OCI-LY7 (cell line): ENCODE measurements at regions not wholly inside any gene's neighbourhood (a gene's known extent, or its start where the extent isn't known, plus 50 kb on each side); places are given as distances from the start of the nearest gene placed in this dataset.

Experiments used
- BruUV-seq: library from RNA; stranded (reverse); fragments of 400-500 nt; replicated peaks from 2 replicates; lab custom pipeline; 2021; lab: Mats Ljungman, UMichigan
- CTCF ChIA-PET: fragments of 300-600 bp; sonication (Branson Sonifier 250); formaldehyde crosslinking; loops from one replicate; lab custom pipeline; 2022; ENCODE audit warnings: antibody characterized with exemption; ENCODE audit not compliant: unreplicated experiment; lab: Charles Lee
- POLR2A ChIA-PET: fragments of 300-600 bp; sonication (Branson Sonifier 250); formaldehyde crosslinking; loops from one replicate; lab custom pipeline; 2022; ENCODE audit warnings: antibody characterized with exemption; lab: Charles Lee
- DNase-seq: peaks from one replicate; pipeline ENCODE4 v3.0.0-alpha.2; 2015; ENCODE audit warnings: low spot score
- H2AFZ ChIP-seq: fragments of 200-600 bp; sonication (generic), shearing (Covaris generic); 2 replicates; pipeline ENCODE4 v1.6.1; 2014; ENCODE audit warnings: mild to moderate bottlenecking, antibody characterized with exemption, low read length, moderate library complexity
- H3K27ac ChIP-seq: fragments of 200-600 bp; sonication (generic); 2 replicates; pipeline ENCODE4 v1.5.1; 2014; ENCODE audit warnings: mixed run types, low read depth, mild to moderate bottlenecking, moderate library complexity, low read length, inconsistent platforms; ENCODE audit not compliant: poor library complexity, severe bottlenecking
- H3K36me3 ChIP-seq: fragments of 200-600 bp; sonication (generic); 2 replicates; pipeline ENCODE4 v1.6.1; 2014; ENCODE audit warnings: mild to moderate bottlenecking, antibody characterized with exemption, low read length, moderate library complexity, mixed read lengths; ENCODE audit not compliant: insufficient read depth
- H3K4me1 ChIP-seq: fragments of 200-600 bp; sonication (generic); 2 replicates; pipeline ENCODE4 v1.5.1; 2014; ENCODE audit warnings: mild to moderate bottlenecking, low read length; ENCODE audit not compliant: insufficient read depth, poor library complexity, severe bottlenecking
- H3K4me2 ChIP-seq: fragments of 200-600 bp; sonication (generic); 2 replicates; pipeline ENCODE4 v1.6.1; 2014; ENCODE audit warnings: mild to moderate bottlenecking, low read length
- H3K4me3 ChIP-seq: fragments of 200-600 bp; sonication (generic); 2 replicates; pipeline ENCODE4 v1.5.1; 2014; ENCODE audit warnings: mild to moderate bottlenecking, low read depth, low read length; ENCODE audit not compliant: poor library complexity, severe bottlenecking
- H3K79me2 ChIP-seq: fragments of 200-600 bp; sonication (generic); 2 replicates; pipeline ENCODE4 v1.6.1; 2016; ENCODE audit warnings: low read depth, mild to moderate bottlenecking, low read length, moderate library complexity, mixed read lengths; ENCODE audit not compliant: insufficient read depth
- H3K9me2 ChIP-seq: fragments of 200-600 bp; sonication (generic); 2 replicates; pipeline ENCODE4 v1.6.1; 2016; ENCODE audit warnings: mild to moderate bottlenecking, low read length, mixed read lengths; ENCODE audit not compliant: insufficient read depth
- H3K9me3 ChIP-seq: fragments of 200-600 bp; sonication (generic); 2 replicates; pipeline ENCODE4 v1.6.1; 2014; ENCODE audit warnings: mild to moderate bottlenecking, mixed run types, low read length, mixed read lengths
- H4K20me1 ChIP-seq: fragments of 200-600 bp; sonication (generic); 2 replicates; pipeline ENCODE4 v1.6.1; 2014; ENCODE audit warnings: mild to moderate bottlenecking, antibody characterized with exemption, low read length, moderate library complexity, mixed read lengths; ENCODE audit not compliant: insufficient read depth
- CTCF ChIP-seq: fragments of 200-600 bp; sonication (generic); conservative IDR thresholded peaks from 2 replicates; pipeline ENCODE4 v1.5.1; 2014; ENCODE audit warnings: mild to moderate bottlenecking, antibody characterized with exemption, low read length, moderate library complexity, mixed read lengths
- EZH2phosphoT487 ChIP-seq: fragments of 200-600 bp; sonication (generic); IDR thresholded peaks from 2 replicates; pipeline ENCODE4 v1.6.1; 2018; ENCODE audit warnings: low read depth, borderline replicate concordance, mild to moderate bottlenecking, mixed run types, antibody characterized with exemption, low read length, moderate library complexity, mixed read lengths
- intact Hi-C: fragments of 100-400 bp; cut with micrococcal nuclease; formaldehyde crosslinking; loops from one replicate; pipeline ENCODE4 v1.10.0; 2022; ENCODE audit not compliant: unreplicated experiment

GRCh38 chr13:69280399-69280798, 827.2 kb upstream of the ATXN8OS start:
- Histone ChIP-seq H3K9me2 (no peaks in the 10 kb centered on the region), H3K9me3 (no peaks in the 10 kb centered on the region), H3K79me2 (no peaks in the 10 kb centered on the region), H3K27ac (no peak overlapping the region), H3K36me3 (no peaks in the 10 kb centered on the region), H2AFZ (no peak overlapping the region), H3K4me1 (no peaks in the 10 kb centered on the region), H3K4me3 (no peak overlapping the region), H3K4me2 (no peak overlapping the region), H4K20me1 (no peaks in the 10 kb centered on the region)
- ChIA-PET POLR2A (no interaction called here), CTCF (no interaction called here)
- intact Hi-C loops, result no loop called here
- BruUV-seq, result no TSS peak
- DNase-seq, result no peak
- no peak for TF ChIP-seq EZH2phosphoT487

- no peak overlapping the region for H3K4me3 ChIP-seq
- no peak for DNase-seq
- H3K9me3 ChIP-seq, result no peaks in the 10 kb centered on the region
- no peaks in the 10 kb centered on the region for H3K9me2 ChIP-seq
- intact Hi-C loops, result no loop called here
- H4K20me1 ChIP-seq, result no peaks in the 10 kb centered on the region
- H3K27ac ChIP-seq, result no peak overlapping the region
- H3K36me3 ChIP-seq, result no peaks in the 10 kb centered on the region
- no peaks in the 10 kb centered on the region for H3K4me1 ChIP-seq
- no peaks in the 10 kb centered on the region for H3K79me2 ChIP-seq
- TF ChIP-seq CTCF, result no peak
- TF ChIP-seq EZH2phosphoT487, result no peak
- no TSS peak for BruUV-seq
- ChIA-PET CTCF (no interaction called here), POLR2A (no interaction called here)
- H3K4me2 ChIP-seq, result no peak overlapping the region
- H2AFZ ChIP-seq, result no peak overlapping the region
Observed at GRCh38 chr13:69279213-69279612, 828.4 kb upstream of the ATXN8OS start.

GRCh38 chr13:69274231-69274630, 833.4 kb upstream of the ATXN8OS start:
- Histone ChIP-seq H3K4me3 (no peak overlapping the region), H3K36me3 (no peaks in the 10 kb centered on the region), H4K20me1 (no peaks in the 10 kb centered on the region), H3K4me1 (no peaks in the 10 kb centered on the region), H3K79me2 (no peaks in the 10 kb centered on the region), H2AFZ (no peak overlapping the region), H3K9me2 (no peaks in the 10 kb centered on the region), H3K9me3 (no peaks in the 10 kb centered on the region), H3K27ac (no peak overlapping the region), H3K4me2 (no peak overlapping the region)
- TF ChIP-seq EZH2phosphoT487 (no peak), CTCF (no peak)
- CTCF ChIA-PET, result no interaction called here
- POLR2A ChIA-PET, result no interaction called here
- BruUV-seq, result no TSS peak
- DNase-seq, result no peak
- intact Hi-C loops, result no loop called here
